ENCODE measurements at regions not wholly inside any gene's neighbourhood (a gene's known extent, or its start where the extent isn't known, plus 50 kb on each side); places are given as distances from the start of the nearest gene placed in this dataset.
"Not testable (repeated sequence)": the region's sequence is repeated elsewhere in the genome, so short reads cannot be mapped to it uniquely, and the experiment has no call there.

DNA sequence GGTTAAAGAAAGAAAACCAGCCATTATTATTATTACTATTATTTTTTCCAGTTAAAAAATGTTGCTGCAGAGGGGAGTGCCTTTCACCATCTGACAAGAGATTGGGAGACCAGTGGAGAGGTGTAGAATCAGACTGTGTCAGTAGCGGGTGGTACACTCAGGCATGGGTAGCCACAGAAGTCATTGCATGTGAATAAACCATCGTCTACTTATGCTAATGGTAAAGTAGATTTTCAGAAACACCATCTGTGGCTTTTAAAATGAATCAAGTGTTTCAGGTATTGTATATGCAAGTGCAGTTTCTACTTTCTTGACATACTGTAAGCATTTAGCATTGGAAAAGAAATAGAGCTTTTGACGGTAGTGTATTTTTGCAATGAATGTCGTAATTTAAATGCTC, 131.5 kb upstream of the SP8 start:
- CTCF ChIA-PET = no interaction called here
- DNase-seq = no peak
- no peaks in the 10 kb centered on the region for H3K4me1 ChIP-seq (ENCODE audit: insufficient read depth, low read length)

DNA sequence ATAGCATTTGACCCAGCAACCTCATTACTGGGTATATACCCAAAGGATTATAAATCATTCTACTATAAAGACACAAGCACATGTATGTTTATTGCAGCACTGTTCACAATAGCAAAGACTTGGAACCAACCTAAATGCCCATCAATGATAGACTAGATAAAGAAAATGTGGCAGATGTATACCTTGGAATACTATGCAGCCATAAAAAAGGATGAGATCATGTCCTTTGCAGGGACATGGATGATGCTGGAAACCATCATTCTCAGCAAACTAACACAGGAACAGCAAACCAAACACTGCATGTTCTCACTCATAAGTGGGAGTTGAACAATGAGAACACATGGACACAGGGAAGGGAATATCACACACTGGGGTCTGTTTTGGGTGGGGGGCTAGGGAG, 140.5 kb upstream of the SP8 start:
- H3K27ac Mint-ChIP-seq; ATAC-seq (ENCODE audit: poor library complexity); POLR2A ChIA-PET; H3K36me3 ChIP-seq (ENCODE audit: insufficient read depth, low read length); H3K27me3 Mint-ChIP-seq; intact Hi-C loops (cut with DNase I, micrococcal nuclease); H3K27ac ChIP-seq (ENCODE audit: low read depth in 1 of 2, low read length in 2 of 2); H3K4me1 ChIP-seq (ENCODE audit: insufficient read depth, low read length); DNase-seq; H3K36me3 Mint-ChIP-seq (ENCODE audit: low read depth); CTCF ChIA-PET; H3K9me3 ChIP-seq (ENCODE audit: control insufficient read depth in 1 of 2, insufficient read depth in 1 of 2, low read length in 2 of 2); H3K27me3 ChIP-seq (ENCODE audit: control insufficient read depth in 1 of 2, insufficient read depth in 2 of 2, low read length in 2 of 2); H3K4me3 ChIP-seq (ENCODE audit: low read length); H3K9me3 Mint-ChIP-seq; H3K4me1 Mint-ChIP-seq (ENCODE audit: low read depth); H3K4me3 Mint-ChIP-seq: not testable (repeated sequence)

More for the DNA sequence above, 131.5 kb upstream of the SP8 start:
- Histone ChIP-seq H3K27ac (ENCODE audit: low read depth in 1 of 2, low read length in 2 of 2) (no peak overlapping the region), H3K4me3 (ENCODE audit: low read length) (no peak overlapping the region), H3K27me3 (ENCODE audit: control insufficient read depth in 1 of 2, insufficient read depth in 2 of 2, low read length in 2 of 2) (no peaks in the 10 kb centered on the region), H3K9me3 (ENCODE audit: control insufficient read depth in 1 of 2, insufficient read depth in 1 of 2, low read length in 2 of 2) (no peaks in the 10 kb centered on the region), H3K36me3 (ENCODE audit: insufficient read depth, low read length) (no peaks in the 10 kb centered on the region)
- no peaks in the 10 kb centered on the region for H3K27me3 Mint-ChIP-seq
- intact Hi-C loops (cut with DNase I, micrococcal nuclease) = no loop called here
- H3K4me3 Mint-ChIP-seq = no peak overlapping the region
- ATAC-seq (ENCODE audit: poor library complexity) = no peak
- H3K27ac Mint-ChIP-seq = no peak overlapping the region
- TF ChIP-seq, protein P1, sequence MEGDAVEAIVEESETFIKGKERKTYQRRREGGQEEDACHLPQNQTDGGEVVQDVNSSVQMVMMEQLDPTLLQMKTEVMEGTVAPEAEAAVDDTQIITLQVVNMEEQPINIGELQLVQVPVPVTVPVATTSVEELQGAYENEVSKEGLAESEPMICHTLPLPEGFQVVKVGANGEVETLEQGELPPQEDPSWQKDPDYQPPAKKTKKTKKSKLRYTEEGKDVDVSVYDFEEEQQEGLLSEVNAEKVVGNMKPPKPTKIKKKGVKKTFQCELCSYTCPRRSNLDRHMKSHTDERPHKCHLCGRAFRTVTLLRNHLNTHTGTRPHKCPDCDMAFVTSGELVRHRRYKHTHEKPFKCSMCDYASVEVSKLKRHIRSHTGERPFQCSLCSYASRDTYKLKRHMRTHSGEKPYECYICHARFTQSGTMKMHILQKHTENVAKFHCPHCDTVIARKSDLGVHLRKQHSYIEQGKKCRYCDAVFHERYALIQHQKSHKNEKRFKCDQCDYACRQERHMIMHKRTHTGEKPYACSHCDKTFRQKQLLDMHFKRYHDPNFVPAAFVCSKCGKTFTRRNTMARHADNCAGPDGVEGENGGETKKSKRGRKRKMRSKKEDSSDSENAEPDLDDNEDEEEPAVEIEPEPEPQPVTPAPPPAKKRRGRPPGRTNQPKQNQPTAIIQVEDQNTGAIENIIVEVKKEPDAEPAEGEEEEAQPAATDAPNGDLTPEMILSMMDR (IDR thresholded peaks at IDR 0.05) = no peak
- POLR2A ChIA-PET = no interaction called here
- H3K9me3 Mint-ChIP-seq = no peaks in the 10 kb centered on the region
- no peaks in the 10 kb centered on the region for H3K36me3 Mint-ChIP-seq (ENCODE audit: low read depth)
- no peaks in the 10 kb centered on the region for H3K4me1 Mint-ChIP-seq (ENCODE audit: low read depth)

DNA sequence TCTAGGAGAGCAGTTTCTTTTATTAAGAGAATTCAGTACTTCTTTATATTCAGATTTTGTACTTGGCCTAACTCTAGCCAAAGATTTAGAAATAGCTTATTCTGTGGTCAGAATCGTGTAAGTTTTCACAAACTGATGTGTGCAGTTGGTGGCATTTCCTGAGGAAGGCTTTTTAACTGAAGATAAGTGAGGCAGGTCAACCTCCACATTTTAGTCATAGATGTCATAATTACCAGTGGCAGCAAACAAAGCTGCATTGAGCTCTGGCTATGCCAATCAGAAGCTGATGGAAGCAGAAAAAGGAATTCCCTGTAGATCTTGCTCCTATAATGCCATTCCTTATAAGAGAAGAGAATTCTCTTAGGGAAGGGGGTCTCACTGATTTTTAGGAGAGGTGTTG, 141.3 kb upstream of the SP8 start:
- Mint-ChIP-seq H3K4me1 (ENCODE audit: low read depth) (no peaks in the 10 kb centered on the region), H3K27me3 (peaks cover 4% of the 10 kb centered on the region), H3K36me3 (ENCODE audit: low read depth) (no peaks in the 10 kb centered on the region), H3K27ac (no peak overlapping the region), H3K4me3 (no peak overlapping the region), H3K9me3 (peaks cover 4% of the 10 kb centered on the region)
- Histone ChIP-seq H3K9me3 (ENCODE audit: control insufficient read depth in 1 of 2, insufficient read depth in 1 of 2, low read length in 2 of 2) (no peaks in the 10 kb centered on the region), H3K4me1 (ENCODE audit: insufficient read depth, low read length) (no peaks in the 10 kb centered on the region), H3K27ac (ENCODE audit: low read depth in 1 of 2, low read length in 2 of 2) (no peak overlapping the region), H3K4me3 (ENCODE audit: low read length) (no peak overlapping the region), H3K36me3 (ENCODE audit: insufficient read depth, low read length) (no peaks in the 10 kb centered on the region), H3K27me3 (ENCODE audit: control insufficient read depth in 1 of 2, insufficient read depth in 2 of 2, low read length in 2 of 2) (no peaks in the 10 kb centered on the region)
- DNase-seq (no peak), ATAC-seq (ENCODE audit: poor library complexity) (no peak)
- ChIA-PET CTCF (no interaction called here), POLR2A (no interaction called here)
- intact Hi-C loops (cut with DNase I, micrococcal nuclease) = no loop called here
- TF ChIP-seq, protein P1 (IDR thresholded peaks at IDR 0.05) = no peak

DNA sequence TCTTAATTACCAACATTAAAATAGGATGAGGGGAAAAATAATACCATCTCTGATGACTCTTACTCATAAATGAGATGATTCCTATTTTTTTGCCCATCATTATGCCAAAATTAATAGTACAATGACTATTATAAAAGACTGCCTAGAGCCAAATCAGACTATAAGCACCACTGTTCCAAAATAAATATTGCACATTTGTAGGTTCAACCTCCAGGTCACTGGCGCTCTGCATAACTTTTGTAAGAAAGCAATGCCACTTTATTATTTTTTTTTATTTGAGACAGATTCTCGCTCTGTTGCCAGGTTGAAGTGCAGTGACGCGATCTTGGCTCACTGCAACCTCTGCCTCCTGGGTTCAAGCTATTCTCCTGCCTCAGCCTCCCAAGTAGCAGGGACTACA, 142.5 kb upstream of the SP8 start:
- Mint-ChIP-seq H3K4me3 (no peak overlapping the region), H3K27me3 (peaks cover 4% of the 10 kb centered on the region), H3K27ac (no peak overlapping the region), H3K4me1 (ENCODE audit: low read depth) (no peaks in the 10 kb centered on the region), H3K36me3 (ENCODE audit: low read depth) (no peaks in the 10 kb centered on the region), H3K9me3 (peaks cover 4% of the 10 kb centered on the region)
- Histone ChIP-seq H3K27me3 (ENCODE audit: control insufficient read depth in 1 of 2, insufficient read depth in 2 of 2, low read length in 2 of 2) (no peaks in the 10 kb centered on the region), H3K27ac (ENCODE audit: low read depth in 1 of 2, low read length in 2 of 2) (no peak overlapping the region), H3K4me3 (ENCODE audit: low read length) (no peak overlapping the region), H3K9me3 (ENCODE audit: control insufficient read depth in 1 of 2, insufficient read depth in 1 of 2, low read length in 2 of 2) (no peaks in the 10 kb centered on the region), H3K4me1 (ENCODE audit: insufficient read depth, low read length) (no peaks in the 10 kb centered on the region), H3K36me3 (ENCODE audit: insufficient read depth, low read length) (no peaks in the 10 kb centered on the region)
- CTCF ChIA-PET = no interaction called here
- TF ChIP-seq, protein P1 (IDR thresholded peaks at IDR 0.05) = no peak
- intact Hi-C loops (cut with DNase I, micrococcal nuclease) = no loop called here
- ATAC-seq (ENCODE audit: poor library complexity) (no peak), DNase-seq (no peak)
- POLR2A ChIA-PET = no interaction called here
